RWPE1 (cell line): ENCODE measurements at regions not wholly inside any gene's neighbourhood (a gene's known extent, or its start where the extent isn't known, plus 50 kb on each side); places are given as distances from the start of the nearest gene placed in this dataset.

Source experiments
- CTCF ChIA-PET: fragments of 350-600 bp; sonication (Branson Sonifier 250); formaldehyde crosslinking; extraction: SDS; loops from one replicate; lab custom pipeline; 2021; lab: Yijun Ruan, JAX
- POLR2A ChIA-PET: fragments of 400-600 bp; formaldehyde crosslinking; extraction: SDS; loops from one replicate; lab custom pipeline; 2020; ENCODE audit warnings: antibody characterized with exemption; ENCODE audit not compliant: low non-redundant PET; lab: Yijun Ruan, JAX
- DNase-seq: peaks from one replicate; pipeline ENCODE4 v3.0.0; 2012; ENCODE audit warnings: low spot score
- H3K27ac ChIP-seq: fragments of 450-650 bp; 2 replicates; pipeline ENCODE4 v1.5.1; 2017
- CTCF ChIP-seq: fragments of 450-650 bp; conservative IDR thresholded peaks from 2 replicates; pipeline ENCODE4 v1.5.1; 2017; ENCODE audit warnings: low read depth, mild to moderate bottlenecking

- ChIA-PET CTCF (no interaction called here), POLR2A (no interaction called here)
- no peak for TF ChIP-seq CTCF
- no peak for DNase-seq
- no peak overlapping the region for H3K27ac ChIP-seq
Measured at GRCh38 chr9:89958086-89958485, 353.3 kb downstream of the GADD45G start.

- ChIA-PET CTCF (interaction anchor here (0.9 kb wide), 1 partner anchor 22 kb away, joined by 4 read pairs; no protein-coding TSS in a partner anchor), POLR2A (no interaction called here)
- TF ChIP-seq CTCF: no peak
- no peak for DNase-seq
- H3K27ac ChIP-seq: no peak overlapping the region
Measured at GRCh38 chr9:89961616-89962341, 357.0 kb downstream of the GADD45G start.

- ChIA-PET POLR2A (no interaction called here), CTCF (no interaction called here)
- TF ChIP-seq CTCF: no peak
- DNase-seq: no peak
- no peak overlapping the region for H3K27ac ChIP-seq
Measured at GRCh38 chr9:89963280-89963679, 358.5 kb downstream of the GADD45G start.

GRCh38 chr9:89967527-89967926 lies 362.7 kb downstream of the GADD45G start:
- no peak overlapping the region for H3K27ac ChIP-seq
- no peak for DNase-seq
- ChIA-PET POLR2A (no interaction called here), CTCF (no interaction called here)
- no peak for TF ChIP-seq CTCF

- no peak for TF ChIP-seq CTCF
- ChIA-PET POLR2A (no interaction called here), CTCF (interaction anchor here (0.6 kb wide), 1 partner anchor 1268 kb away, joined by 3 read pairs; no protein-coding TSS in a partner anchor)
- H3K27ac ChIP-seq: no peak overlapping the region
- no peak for DNase-seq
Measured at GRCh38 chr9:89969156-89969675, 364.4 kb downstream of the GADD45G start.

- no peak for TF ChIP-seq CTCF
- no peak overlapping the region for H3K27ac ChIP-seq
- no peak for DNase-seq
- CTCF ChIA-PET: no interaction called here
- POLR2A ChIA-PET: no interaction called here
Measured at GRCh38 chr9:89969881-89970639, 365.2 kb downstream of the GADD45G start.
